Mucosa of descending colon (tissue), 3 donors: ENCODE measurements at regions not wholly inside any gene's neighbourhood (a gene's known extent, or its start where the extent isn't known, plus 50 kb on each side); places are given as distances from the start of the nearest gene placed in this dataset.

Source experiments
- ATAC-seq: fragments of 200-7000 bp; cut with Tn5 transposase; one replicate; pipeline ENCODE4 v1.9.1; 2020; ENCODE audit warnings: mild to moderate bottlenecking, moderate library complexity
- DNase-seq, 3 donors: peaks; one replicate each; pipeline ENCODE4 v3.0.0-alpha.2; 2020
- H3K36me3 ChIP-seq: fragments of 200-600 bp; one replicate; pipeline ENCODE4 v1.8.0; 2021; ENCODE audit warnings: low read depth, mild to moderate bottlenecking
- H3K4me1 ChIP-seq: fragments of 200-600 bp; one replicate; pipeline ENCODE4 v1.8.0; 2021; ENCODE audit warnings: low read depth, mild to moderate bottlenecking
- H3K4me3 ChIP-seq: fragments of 200-600 bp; one replicate; pipeline ENCODE4 v1.8.0; 2021; ENCODE audit warnings: mild to moderate bottlenecking
- H3K9me3 ChIP-seq: fragments of 200-600 bp; one replicate; pipeline ENCODE4 v1.8.0; 2021; ENCODE audit warnings: mild to moderate bottlenecking
- CTCF ChIP-seq: fragments of 200-600 bp; IDR thresholded peaks from one replicate; pipeline ENCODE4 v1.8.0; 2022; ENCODE audit warnings: antibody characterized with exemption, mild to moderate bottlenecking
- intact Hi-C, 2 donors: fragments of 100-400 bp; cut with DNase I in 1 of 2; cut with micrococcal nuclease in 1 of 2; formaldehyde crosslinking; loops; one replicate each; pipeline versions ENCODE4 v1.11.0 to v1.11.1; 2022; cut with DNase I, micrococcal nuclease
- donor health status: DM: no; HTN: no; CAD: no; lungs with moderate emphysema.
- donor health status: DM: no; HTN: no; CAD: no.
- donor health status: DM: no; HTN: yes; CAD: no.

- H3K9me3 ChIP-seq: no peaks in the 10 kb centered on the region
- no peak overlapping the region for H3K4me3 ChIP-seq
- H3K4me1 ChIP-seq: no peaks in the 10 kb centered on the region
- ATAC-seq (no peak), DNase-seq (no peak)
- intact Hi-C loops: no loop called here
- no peak for TF ChIP-seq CTCF
- H3K36me3 ChIP-seq: no peaks in the 10 kb centered on the region
Measured at GRCh38 chr16:6274351-6274750, 1058.3 kb upstream of the RBFOX1 start.

DNA sequence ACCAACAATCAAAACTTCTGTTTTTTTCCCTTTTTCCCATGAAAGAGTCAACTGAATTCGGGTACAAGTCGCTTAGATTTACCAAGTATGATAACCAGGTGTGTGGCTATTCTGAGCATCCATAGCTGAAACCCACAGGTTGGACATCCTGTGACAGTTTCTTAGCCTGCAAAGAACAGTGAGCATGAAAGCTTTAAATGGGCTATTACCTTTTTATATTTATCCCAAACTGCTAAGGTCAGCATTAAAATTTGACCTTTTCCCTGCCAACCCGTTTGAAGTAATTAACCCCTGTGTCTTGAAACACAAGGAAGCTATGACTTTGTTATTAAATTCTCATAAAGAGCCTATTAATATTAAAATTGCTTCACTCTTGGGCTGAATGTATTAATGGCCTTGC is 1065.0 kb upstream of the RBFOX1 start:
- no peak for DNase-seq
- ATAC-seq: no peak
- Histone ChIP-seq H3K9me3 (no peaks in the 10 kb centered on the region), H3K4me3 (no peak overlapping the region), H3K36me3 (no peaks in the 10 kb centered on the region), H3K4me1 (no peaks in the 10 kb centered on the region)
- intact Hi-C loops: no loop called here
- no peak for TF ChIP-seq CTCF

- Histone ChIP-seq H3K4me3 (no peak overlapping the region), H3K9me3 (no peaks in the 10 kb centered on the region), H3K4me1 (no peaks in the 10 kb centered on the region), H3K36me3 (no peaks in the 10 kb centered on the region)
- ATAC-seq: no peak
- TF ChIP-seq CTCF: no peak
- intact Hi-C loops: no loop called here
- DNase-seq: no peak
Measured at GRCh38 chr16:6266703-6267102, 1065.9 kb upstream of the RBFOX1 start.

- Histone ChIP-seq H3K36me3 (no peaks in the 10 kb centered on the region), H3K4me3 (no peak overlapping the region), H3K9me3 (no peaks in the 10 kb centered on the region), H3K4me1 (no peaks in the 10 kb centered on the region)
- DNase-seq (no peak), ATAC-seq (no peak)
- intact Hi-C loops: no loop called here
- TF ChIP-seq CTCF: no peak
Measured at GRCh38 chr16:6265968-6266367, 1066.7 kb upstream of the RBFOX1 start.

DNA sequence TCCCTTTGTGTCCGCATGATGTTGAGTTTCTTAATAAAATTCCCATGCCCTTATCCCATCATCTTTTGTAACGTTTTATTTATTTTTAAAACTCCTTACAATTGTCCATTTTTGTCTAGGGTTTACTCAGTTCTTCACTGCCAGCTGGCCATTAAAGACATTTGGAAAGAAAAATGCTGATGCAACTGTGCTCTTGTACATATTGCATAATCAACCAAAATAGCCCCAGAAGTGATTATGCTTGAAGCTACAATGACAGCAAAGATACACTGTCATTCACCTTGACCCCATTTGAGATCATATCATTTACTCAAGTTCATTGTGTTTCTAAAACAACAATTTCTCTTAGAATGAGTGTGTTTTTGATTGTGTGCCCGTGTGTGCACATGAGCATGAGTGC is 1074.6 kb upstream of the RBFOX1 start:
- intact Hi-C loops: no loop called here
- H3K4me3 ChIP-seq: no peak overlapping the region
- H3K9me3 ChIP-seq: no peaks in the 10 kb centered on the region
- DNase-seq (no peak), ATAC-seq (no peak)
- TF ChIP-seq CTCF: no peak
- no peaks in the 10 kb centered on the region for H3K4me1 ChIP-seq
- no peaks in the 10 kb centered on the region for H3K36me3 ChIP-seq

GRCh38 chr16:6252541-6252940 is 1080.1 kb upstream of the RBFOX1 start:
- Histone ChIP-seq H3K4me3 (no peak overlapping the region), H3K4me1 (no peaks in the 10 kb centered on the region), H3K9me3 (no peaks in the 10 kb centered on the region), H3K36me3 (no peaks in the 10 kb centered on the region)
- ATAC-seq (no peak), DNase-seq (no peak)
- TF ChIP-seq CTCF: no peak
- intact Hi-C loops: no loop called here
